ENCODE measurements at regions not wholly inside any gene's neighbourhood (a gene's known extent, or its start where the extent isn't known, plus 50 kb on each side); places are given as distances from the start of the nearest gene placed in this dataset.
"Not testable (repeated sequence)": the region's sequence is repeated elsewhere in the genome, so short reads cannot be mapped to it uniquely, and the experiment has no call there.

- DNase-seq: no peak
These were observed 69.4 kb downstream of the SAMD9 start for GRCh38 chr7:93048136-93048930.

DNA sequence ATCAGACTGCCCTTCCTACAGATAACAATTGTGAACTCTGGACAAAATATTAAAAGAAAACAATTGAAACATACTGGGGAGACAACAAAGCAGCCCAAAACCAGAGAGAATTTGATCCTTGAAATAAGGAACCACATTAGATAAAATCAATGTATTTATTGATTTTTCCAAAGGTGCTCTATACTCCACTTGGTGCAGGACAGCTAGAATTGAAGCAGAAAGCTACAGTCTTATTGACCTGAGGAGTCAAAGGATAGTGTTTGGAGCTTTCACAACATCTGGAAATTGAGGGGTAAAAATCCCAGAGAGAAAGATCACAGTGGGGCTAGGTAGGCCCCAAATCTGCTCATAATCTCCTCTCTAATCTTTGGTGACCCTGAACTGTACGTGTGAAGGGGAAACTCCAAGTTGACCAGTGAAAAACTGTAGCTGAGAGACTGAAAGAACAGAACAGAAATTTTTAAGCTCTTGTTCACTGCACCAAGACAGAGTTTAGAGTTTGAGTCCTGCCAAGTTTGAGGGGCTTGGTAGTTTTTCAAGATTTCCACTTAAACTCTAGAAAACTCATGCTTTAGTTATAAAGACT is 70.2 kb downstream of the SAMD9 start:
- DNase-seq: no peak

DNA sequence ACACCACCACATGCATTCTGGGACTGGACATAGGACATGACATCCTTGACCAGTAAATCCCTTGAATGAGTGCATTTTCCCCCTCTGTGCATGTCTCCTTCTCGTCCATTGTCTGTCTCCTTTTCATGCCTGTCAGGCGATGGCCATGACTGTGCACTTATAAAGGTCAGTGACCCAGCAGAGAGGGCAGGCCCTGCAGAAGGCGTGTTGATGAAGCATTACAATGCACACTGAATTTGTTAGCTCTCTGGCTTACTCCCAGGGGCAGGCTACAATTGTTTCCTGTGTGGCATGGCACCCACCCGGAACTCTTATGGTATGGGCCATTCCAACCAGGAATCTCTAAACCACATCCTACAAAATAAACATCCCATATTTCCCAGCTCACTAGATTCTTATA is 71.1 kb downstream of the SAMD9 start:
- DNase-seq: no peak

- DNase-seq: no peak
These were observed 73.5 kb downstream of the SAMD9 start for GRCh38 chr7:93044147-93044810.

- DNase-seq: no peak
These were observed 74.3 kb downstream of the SAMD9 start for GRCh38 chr7:93043385-93043985.

- DNase-seq: no peak
These were observed 77.4 kb downstream of the SAMD9 start for GRCh38 chr7:93040355-93040754.

DNA sequence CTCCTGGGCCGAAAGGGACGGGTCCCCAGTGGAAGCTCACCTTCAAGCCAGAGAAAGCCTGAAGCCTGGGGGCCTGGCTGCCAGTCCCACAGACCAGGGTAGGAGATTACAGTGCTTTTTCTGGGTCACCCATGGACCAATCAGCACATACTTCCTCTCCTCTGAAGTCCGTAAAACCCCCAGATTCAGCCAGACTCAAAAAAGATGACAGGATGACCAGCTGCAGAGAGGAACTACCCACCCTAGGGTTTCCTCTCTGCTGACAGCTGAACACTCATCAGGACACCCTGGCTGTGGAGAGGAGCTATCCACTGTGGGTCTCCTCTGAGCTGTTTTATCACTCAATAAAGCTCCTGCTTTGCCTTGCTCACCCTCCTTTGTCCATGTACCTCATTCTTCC is 78.0 kb downstream of the SAMD9 start:
- no peak for DNase-seq

GRCh38 chr7:93039282-93039681 is 78.5 kb downstream of the SAMD9 start:
- no peak for DNase-seq

DNA sequence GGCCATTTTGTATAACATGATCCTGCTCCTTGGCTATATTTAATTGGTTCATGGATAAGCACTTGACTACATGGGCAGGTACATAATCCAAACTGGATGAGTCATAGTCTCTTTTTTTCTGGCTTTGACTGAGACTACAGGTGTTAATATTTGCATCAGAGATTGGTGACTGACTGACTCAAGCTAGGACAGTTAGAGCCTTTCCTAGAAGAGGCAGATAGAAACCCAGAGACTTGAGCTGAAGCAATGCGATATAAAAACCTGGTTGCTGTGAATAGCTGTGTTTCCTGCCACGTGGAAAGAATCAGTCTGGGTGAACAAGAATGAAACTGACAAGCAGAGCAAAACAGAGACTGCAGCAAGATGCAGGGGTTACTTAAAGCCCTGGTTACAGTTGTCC is 81.0 kb downstream of the SAMD9 start:
- no peak for DNase-seq

- DNase-seq: no peak
These were observed 81.6 kb downstream of the SAMD9 start for GRCh38 chr7:93036149-93036640.

- no peak for DNase-seq
These were observed 86.0 kb downstream of the SAMD9 start for GRCh38 chr7:93031795-93032194.

DNA sequence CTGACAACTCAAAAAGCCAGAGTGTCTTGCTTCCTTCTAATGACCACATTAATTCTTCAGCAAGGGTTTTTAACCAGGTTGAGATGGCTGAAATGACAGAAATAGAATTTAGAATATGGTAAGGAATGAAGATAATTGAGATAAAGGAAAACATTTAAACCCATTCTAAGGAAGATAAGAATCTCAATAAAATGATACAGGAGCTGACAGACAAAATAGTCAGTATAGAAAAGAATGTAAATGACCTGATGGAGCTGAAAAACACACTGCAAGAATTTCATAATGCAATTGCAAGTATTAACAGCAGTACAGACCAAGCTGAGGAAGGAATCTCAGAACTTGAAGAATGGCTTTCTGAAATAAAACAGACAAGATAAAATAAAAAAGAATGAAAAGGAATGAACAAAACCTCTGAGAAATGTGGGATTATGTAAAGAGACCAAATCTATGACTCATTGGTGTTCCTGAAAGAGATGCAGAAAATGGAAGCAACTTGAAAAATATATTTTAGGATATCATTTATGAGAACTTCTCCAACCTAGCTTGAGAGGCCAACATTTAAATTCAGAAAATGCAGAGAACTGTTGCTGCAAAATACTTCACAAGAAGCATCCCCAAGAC is 87.1 kb downstream of the SAMD9 start:
- no peak for DNase-seq

GRCh38 chr7:93029056-93029455 is 88.7 kb downstream of the SAMD9 start:
- no peak for DNase-seq

- no peak for DNase-seq
These were observed 89.2 kb downstream of the SAMD9 start for GRCh38 chr7:93028610-93029009.

- DNase-seq: no peak
These were observed 90.7 kb downstream of the SAMD9 start for GRCh38 chr7:93027044-93027443.

DNA sequence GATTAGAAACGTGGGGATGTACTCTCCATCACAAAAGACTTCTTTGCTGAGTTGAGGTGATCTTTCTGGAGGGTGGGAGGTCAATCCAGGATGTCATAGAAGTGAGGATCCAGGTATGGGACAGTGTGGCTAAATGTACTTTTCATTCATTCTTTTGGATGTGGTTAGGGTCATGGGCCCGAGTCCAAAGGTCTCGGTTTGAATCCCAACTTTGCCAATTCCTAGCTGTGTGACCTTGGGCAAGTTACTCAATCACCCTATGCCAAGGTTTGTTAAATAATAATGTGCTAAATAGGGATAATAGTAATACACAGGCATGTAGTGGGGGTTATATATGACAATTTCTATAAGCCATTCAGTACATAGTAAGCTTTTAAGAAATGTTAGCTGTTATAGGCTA is 91.4 kb downstream of the SAMD9 start:
- DNase-seq: no peak

DNA sequence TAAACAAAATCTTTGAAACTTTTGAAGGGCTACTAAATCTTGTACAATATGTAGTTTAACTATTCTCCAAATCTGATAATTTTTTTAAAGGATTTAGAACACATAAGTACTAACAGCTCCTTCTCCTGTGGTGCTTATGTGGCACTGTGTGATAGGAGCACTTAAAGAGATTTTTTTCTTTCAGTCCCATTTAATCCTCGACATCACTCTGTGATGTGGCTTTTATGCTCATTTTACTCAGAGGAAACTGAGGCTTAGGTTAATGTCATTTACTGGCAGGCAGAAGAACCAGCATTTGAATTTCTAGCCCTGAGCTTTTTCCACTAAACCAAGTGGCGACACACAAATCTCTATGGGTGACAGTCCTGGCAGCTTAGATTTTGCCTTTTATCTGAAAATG is 92.4 kb downstream of the SAMD9 start:
- no peak for DNase-seq

- not testable (repeated sequence) for DNase-seq
These were observed 94.8 kb downstream of the SAMD9 start for GRCh38 chr7:93022931-93023478.

DNA sequence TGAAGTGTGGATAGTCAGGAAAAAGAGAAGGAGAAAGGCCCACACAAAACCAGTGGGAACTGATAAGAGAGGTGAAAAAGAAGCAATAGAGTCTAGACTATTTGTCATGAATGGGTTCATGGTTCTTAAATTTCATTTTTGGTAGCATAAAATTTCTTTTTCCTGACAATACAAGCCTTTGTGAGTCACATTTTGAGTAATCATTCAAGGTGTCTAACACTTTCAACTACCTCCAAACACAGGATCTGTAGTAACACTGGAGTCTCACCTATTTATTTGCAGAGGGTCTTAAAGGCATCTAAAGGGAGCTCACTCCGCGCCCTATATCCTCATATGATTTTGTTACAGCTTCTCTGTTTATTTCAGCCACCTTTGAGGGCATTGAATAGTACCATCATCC is 96.0 kb downstream of the SAMD9 start:
- no peak for DNase-seq

DNA sequence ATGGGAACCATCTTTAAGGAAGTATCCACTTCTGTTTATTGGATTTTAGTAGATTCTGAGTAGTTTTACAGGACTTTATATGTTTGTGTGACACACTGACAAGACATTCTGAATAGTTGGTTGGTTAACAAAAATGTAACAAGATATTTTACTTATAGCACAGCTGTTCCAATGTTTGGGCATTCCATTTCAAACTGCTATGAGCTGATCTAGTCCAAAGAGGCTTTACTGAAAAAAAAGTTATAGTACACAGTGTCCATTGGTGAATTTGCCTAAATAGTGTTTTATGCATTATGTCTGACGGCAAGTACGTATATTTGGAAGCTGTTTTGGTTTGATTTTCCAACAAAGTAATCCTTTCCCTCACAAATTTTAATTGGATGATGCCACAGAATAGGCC is 99.1 kb downstream of the SAMD9 start:
- DNase-seq: no peak

GRCh38 chr7:93016681-93017381 is 100.9 kb downstream of the SAMD9 start:
- no peak for DNase-seq

DNA sequence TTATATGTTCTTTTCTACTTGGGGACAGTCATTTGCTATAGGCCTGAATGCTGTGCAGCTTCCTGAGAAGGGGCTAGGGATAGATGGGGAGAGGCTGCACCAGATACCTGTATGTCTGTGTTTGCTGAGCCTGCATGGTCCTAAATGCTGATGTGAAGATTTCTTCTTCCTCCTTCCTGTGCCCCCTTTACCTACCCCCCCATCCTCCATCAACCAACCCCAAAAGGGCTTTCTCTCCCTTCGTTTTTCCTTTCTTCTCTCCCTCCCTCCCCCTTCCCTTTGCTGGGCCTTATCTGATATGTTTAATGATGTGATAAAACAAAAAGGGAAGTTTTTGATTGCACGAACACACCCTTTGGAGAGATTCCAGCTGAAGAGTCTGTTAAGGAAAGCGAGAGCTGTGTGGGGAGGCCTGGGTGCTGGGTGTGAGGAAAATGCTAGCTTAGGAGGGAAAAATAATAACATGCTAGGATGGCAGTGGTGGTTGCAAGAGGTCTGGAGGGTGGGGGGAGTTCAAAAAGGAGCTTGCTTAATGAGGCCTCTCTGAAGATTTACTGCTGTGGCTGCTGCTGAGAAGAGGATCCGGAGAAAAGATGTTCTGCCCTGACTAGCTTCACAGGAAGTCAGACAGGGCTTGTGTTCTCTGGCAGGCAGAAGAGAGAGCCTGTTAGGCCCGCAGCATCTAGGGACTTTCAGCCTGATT is 101.8 kb downstream of the SAMD9 start:
- no peak for DNase-seq

Data from stimulated activated CD4-positive, alpha-beta T cell treated with anti-CD3 and anti-CD28 coated beads, Interleukin-4, amount 100 ng/mL, for 4 hours (primary cell).